Stomach (tissue), 8 donors: ENCODE measurements at regions not wholly inside any gene's neighbourhood (a gene's known extent, or its start where the extent isn't known, plus 50 kb on each side); places are given as distances from the start of the nearest gene placed in this dataset.
"Not testable (repeated sequence)": the region's sequence is repeated elsewhere in the genome, so short reads cannot be mapped to it uniquely, and the experiment has no call there.

ENCODE experiments used
- DNase-seq, 2 donors: peaks; one replicate each; pipeline versions ENCODE4 v3.0.0 to v3.0.0-alpha.2; 2013 to 2019
- H3K27ac ChIP-seq, 5 donors: fragments of 200-600 bp in 4 of 5; sonication (generic) in 4 of 5; one replicate each; pipeline ENCODE4 v1.5.1; 2013 to 2019; ENCODE audit warnings: mild to moderate bottlenecking in 1 of 5, moderate library complexity in 1 of 5
- H3K27me3 ChIP-seq, 3 donors: fragments of 200-600 bp; sonication (generic); one replicate each; pipeline ENCODE4 v1.5.1; 2017 to 2019; ENCODE audit warnings: mixed run types in 1 of 3
- H3K36me3 ChIP-seq, 4 donors: fragments of 200-600 bp; sonication (generic); 1 replicate in 3 of 4; 2 replicates in 1 of 4; pipeline ENCODE4 v1.5.1; 2016 to 2019
- H3K4me1 ChIP-seq, 4 donors: fragments of 200-600 bp; sonication (generic); one replicate each; pipeline ENCODE4 v1.5.1; 2016 to 2019
- H3K4me3 ChIP-seq, 4 donors: fragments of 200-600 bp; sonication (generic) in 3 of 4; one replicate each; pipeline ENCODE4 v1.5.1; 2016 to 2019; ENCODE audit warnings: mild to moderate bottlenecking in 1 of 4
- H3K9me3 ChIP-seq, 4 donors: fragments of 200-600 bp; sonication (generic); one replicate each; pipeline ENCODE4 v1.5.1; 2016 to 2019
- CTCF ChIP-seq, 7 experiments: fragments of 450-650 bp in 4 of 7; fragments of 200-600 bp in 3 of 7; sonication (generic) in 3 of 7; IDR thresholded peaks; one replicate each; pipeline ENCODE4 v1.5.1; 2016 to 2019; ENCODE audit warnings: antibody characterized with exemption in 7 of 7, control low read depth in 2 of 7, mild to moderate bottlenecking in 1 of 7
- EP300 ChIP-seq: sonication (generic); formaldehyde crosslinking; IDR thresholded peaks from one replicate; pipeline ENCODE4 v1.6.1; 2017; ENCODE audit warnings: antibody characterized with exemption
- POLR2A ChIP-seq, 4 donors: fragments of 450-650 bp; IDR thresholded peaks; one replicate each; pipeline ENCODE4 v1.6.1; 2016; ENCODE audit warnings: antibody characterized with exemption in 4 of 4, control low read depth in 2 of 4, mild to moderate bottlenecking in 1 of 4, moderate library complexity in 1 of 4
- POLR2AphosphoS5 ChIP-seq, 3 donors: sonication (generic); formaldehyde crosslinking; IDR thresholded peaks; one replicate each; pipeline ENCODE4 v1.6.1; 2016; ENCODE audit warnings: antibody characterized with exemption in 3 of 3
- WGBS, 5 donors: extraction: QIAGEN DNeasy Blood & Tissue Kit in 3 of 5; methylation state at CpG; one replicate each; pipeline versions ENCODE4 v1.1.5 to v1.1.7; 2013 to 2018; 5-methylcytosine and 5-hydroxymethylcytosine counted together
- intact Hi-C: fragments of 100-400 bp; cut with DNase I; formaldehyde crosslinking; loops from one replicate; pipeline ENCODE4 v1.15.1; 2023; ENCODE audit warnings: low total_unique reads
- donor health status: healthy with polysubstance abuse.
- donor health status: Bipolar disorder and iron deficiency.
- donor health status: healthy.

- WGBS, 5 donors = 50 to 78% (median 71%) methylated on average over 5 of the region's 5 CpGs; no CpG with 5 or more reads in 1 of the 5 donors
Observed at GRCh38 chr11:25628030-25628429, 703.9 kb upstream of the ANO3 start.

GRCh38 chr11:25633230-25633629 lies 698.7 kb upstream of the ANO3 start:
- Histone ChIP-seq H3K27me3 (no peaks in the 10 kb centered on the region), H3K4me1 (no peaks in the 10 kb centered on the region), H3K4me3 (no peak overlapping the region), H3K27ac (no peak overlapping the region), H3K9me3 (peaks cover 0 to 4% (median 0%) of the 10 kb centered on the region in 4 donors), H3K36me3 (no peaks in the 10 kb centered on the region)
- TF ChIP-seq EP300 (no peak), POLR2A (IDR thresholded peaks at IDR 0.05) (no peak), CTCF (IDR thresholded peaks at IDR 0.05) (no peak), POLR2AphosphoS5 (IDR thresholded peaks at IDR 0.05) (no peak)
- DNase-seq = no peak
- 78 to 86% (median 82%) methylated on average over 1 of the region's 1 CpG for WGBS, 5 donors
- intact Hi-C loops = no loop called here

More at GRCh38 chr11:25628030-25628429, 703.9 kb upstream of the ANO3 start:
- intact Hi-C loops = no loop called here
- Histone ChIP-seq H3K4me3 (no peak overlapping the region), H3K36me3 (no peaks in the 10 kb centered on the region), H3K27me3 (no peaks in the 10 kb centered on the region), H3K27ac (no peak overlapping the region), H3K9me3 (peaks cover 0 to 10% (median 0%) of the 10 kb centered on the region in 4 donors), H3K4me1 (no peaks in the 10 kb centered on the region)
- no peak for DNase-seq
- no peak for TF ChIP-seq EP300
- no peak for TF ChIP-seq POLR2A (IDR thresholded peaks at IDR 0.05)
- TF ChIP-seq CTCF (IDR thresholded peaks at IDR 0.05) = no peak
- TF ChIP-seq POLR2AphosphoS5 (IDR thresholded peaks at IDR 0.05) = no peak

GRCh38 chr11:25649220-25649619 lies 682.7 kb upstream of the ANO3 start:
- H3K4me1 ChIP-seq, H3K27ac ChIP-seq, H3K27me3 ChIP-seq, H3K4me3 ChIP-seq, H3K36me3 ChIP-seq, DNase-seq, intact Hi-C loops: not testable (repeated sequence)
- 77 to 91% (median 89%) methylated on average over 11 to 12 of the region's 12 CpGs for WGBS, 5 donors
- peaks cover 0 to 10% (median 0%) of the 10 kb centered on the region in 4 donors for H3K9me3 ChIP-seq

GRCh38 chr11:25650319-25650718 lies 681.6 kb upstream of the ANO3 start:
- no peak overlapping the region for H3K27ac ChIP-seq
- no peak for DNase-seq
- TF ChIP-seq CTCF (IDR thresholded peaks at IDR 0.05) (no peak), EP300 (no peak)
- H3K36me3 ChIP-seq = no peaks in the 10 kb centered on the region
- no peaks in the 10 kb centered on the region for H3K4me1 ChIP-seq
- no peaks in the 10 kb centered on the region for H3K27me3 ChIP-seq
- peaks cover 0 to 10% (median 0%) of the 10 kb centered on the region in 4 donors for H3K9me3 ChIP-seq
- intact Hi-C loops = no loop called here
- 92 to 96% (median 96%) methylated on average over 12 of the region's 12 CpGs for WGBS, 5 donors
- no peak overlapping the region for H3K4me3 ChIP-seq

- intact Hi-C loops = no loop called here
Observed at GRCh38 chr11:25655636-25656035, 676.3 kb upstream of the ANO3 start.

More at GRCh38 chr11:25655636-25656035, 676.3 kb upstream of the ANO3 start:
- DNase-seq = no peak
- TF ChIP-seq POLR2AphosphoS5 (IDR thresholded peaks at IDR 0.05) = no peak
- TF ChIP-seq EP300 = no peak
- TF ChIP-seq POLR2A (IDR thresholded peaks at IDR 0.05) = no peak
- no peak for TF ChIP-seq CTCF (IDR thresholded peaks at IDR 0.05)
- Histone ChIP-seq H3K4me1 (no peaks in the 10 kb centered on the region), H3K27ac (no peak overlapping the region), H3K27me3 (no peaks in the 10 kb centered on the region), H3K9me3 (peaks cover 0 to 5% (median 0%) of the 10 kb centered on the region in 4 donors), H3K36me3 (no peaks in the 10 kb centered on the region), H3K4me3 (no peak overlapping the region)
- WGBS, 5 donors = 71 to 82% (median 79%) methylated on average over 2 of the region's 2 CpGs
